Stimulated activated memory B cell treated with anti-CD40 and anti-IgM and Interleukin-4, amounts not matched to agents 10 μg/mL and 1 μg/mL and 100 μg/mL, for 72 hours (primary cell): ENCODE measurements at regions not wholly inside any gene's neighbourhood (a gene's known extent, or its start where the extent isn't known, plus 50 kb on each side); places are given as distances from the start of the nearest gene placed in this dataset.

Source experiments
- ATAC-seq: fragments of 150-1000 bp; cut with Tn5 transposase; 2 replicates; pipeline ENCODE4 v1.10.0; 2021
- H3K27ac Mint-ChIP-seq: one replicate; pipeline ENCODE4 v1.8.0; 2022; ENCODE audit warnings: mild to moderate bottlenecking, mixed read lengths
- H3K27me3 Mint-ChIP-seq: one replicate; pipeline ENCODE4 v1.8.0; 2022; ENCODE audit warnings: mixed read lengths
- H3K36me3 Mint-ChIP-seq: one replicate; pipeline ENCODE4 v1.8.0; 2022; ENCODE audit warnings: mixed read lengths
- H3K4me1 Mint-ChIP-seq: one replicate; pipeline ENCODE4 v1.8.0; 2022; ENCODE audit warnings: mixed read lengths
- H3K4me3 Mint-ChIP-seq: one replicate; pipeline ENCODE4 v1.8.0; 2022; ENCODE audit warnings: mild to moderate bottlenecking, moderate library complexity, mixed read lengths
- H3K9me3 Mint-ChIP-seq: one replicate; pipeline ENCODE4 v1.8.0; 2022; ENCODE audit warnings: mixed read lengths

DNA sequence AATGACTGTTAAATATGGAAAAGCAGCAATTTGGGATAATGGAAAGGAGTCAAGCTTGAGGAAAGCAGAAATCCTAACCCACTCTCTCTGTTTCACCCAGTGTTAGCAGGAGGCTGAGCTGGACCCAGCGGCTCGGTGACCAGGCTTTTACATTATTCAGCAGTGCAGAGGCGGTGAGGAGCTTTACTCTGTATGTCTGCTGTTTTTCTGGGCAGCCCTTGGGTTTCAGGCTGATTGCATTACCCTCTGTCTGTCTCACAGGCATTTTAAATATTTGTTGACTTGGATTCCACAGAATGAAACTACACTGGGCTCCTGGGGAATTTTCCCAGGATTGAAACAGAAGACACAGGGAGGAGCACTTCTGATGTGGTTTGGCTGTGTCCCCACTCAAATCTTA lies 368.0 kb downstream of the GALR1 start:
- no peak overlapping the region for H3K27ac Mint-ChIP-seq
- H3K4me1 Mint-ChIP-seq: peaks cover 12% of the 10 kb centered on the region
- peaks cover 37% of the 10 kb centered on the region for H3K27me3 Mint-ChIP-seq
- H3K9me3 Mint-ChIP-seq: no peaks in the 10 kb centered on the region
- no peak overlapping the region for H3K4me3 Mint-ChIP-seq
- ATAC-seq: no peak
- no peaks in the 10 kb centered on the region for H3K36me3 Mint-ChIP-seq

DNA sequence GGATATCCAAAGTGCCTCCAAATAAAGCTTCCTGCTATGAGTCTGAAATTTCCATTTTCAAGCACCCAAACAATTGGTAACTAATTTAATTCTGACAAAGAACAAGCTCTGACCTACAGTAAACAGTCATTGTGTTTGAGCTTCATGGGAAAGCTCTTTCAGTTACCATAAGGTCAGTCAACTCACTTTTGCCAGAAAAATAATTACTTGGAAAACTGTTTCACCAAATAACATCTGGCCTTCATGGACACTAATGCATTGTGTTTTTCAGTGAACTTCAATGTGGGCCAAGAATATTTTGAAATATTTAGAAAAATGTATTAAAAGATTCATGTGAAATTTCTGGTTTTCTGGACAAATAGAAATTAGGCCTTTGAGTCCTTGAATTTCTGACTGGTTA lies 369.9 kb downstream of the GALR1 start:
- Mint-ChIP-seq H3K4me1 (peaks cover 12% of the 10 kb centered on the region), H3K4me3 (no peak overlapping the region), H3K27ac (no peak overlapping the region), H3K9me3 (peaks cover 3% of the 10 kb centered on the region), H3K36me3 (no peaks in the 10 kb centered on the region), H3K27me3 (peaks cover 19% of the 10 kb centered on the region)
- ATAC-seq: no peak

DNA sequence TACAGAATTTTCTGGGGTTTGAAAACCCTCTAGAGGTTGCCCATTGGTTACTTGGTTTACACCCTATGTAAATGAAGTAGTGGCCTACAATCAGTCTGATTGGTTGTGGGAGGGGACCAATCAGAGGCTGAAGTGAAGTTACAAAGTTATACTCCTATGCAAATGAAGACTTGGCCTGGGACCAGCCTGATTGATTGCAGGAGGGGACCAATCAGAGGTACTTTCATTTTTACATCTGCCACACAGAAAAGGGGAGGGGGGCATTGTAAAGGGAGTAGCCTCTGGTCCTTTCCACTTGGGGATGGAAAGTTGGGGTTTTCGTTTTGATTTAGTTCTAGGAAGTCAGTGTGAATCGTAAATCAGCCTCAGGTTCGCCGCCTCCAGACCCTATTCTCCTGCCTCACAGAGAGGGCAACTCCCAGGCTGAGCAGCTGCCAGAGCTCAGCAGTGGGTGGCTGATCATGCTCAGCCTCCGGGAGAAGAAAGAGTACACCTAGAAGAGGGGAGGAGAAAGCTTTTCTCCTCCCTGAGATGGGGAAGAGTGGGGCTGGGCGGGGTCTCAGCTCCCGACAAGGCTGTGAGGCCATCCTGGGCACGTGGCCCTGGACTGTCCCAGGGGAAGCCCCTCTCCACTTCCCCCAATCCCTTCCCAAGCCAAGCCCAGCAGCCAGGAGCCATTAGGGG lies 372.5 kb downstream of the GALR1 start:
- H3K4me3 Mint-ChIP-seq: peak overlapping the region; percentile 24
- no peak overlapping the region for H3K27ac Mint-ChIP-seq
- H3K4me1 Mint-ChIP-seq: peaks cover 12% of the 10 kb centered on the region
- H3K9me3 Mint-ChIP-seq: peaks cover 4% of the 10 kb centered on the region
- peaks cover 4% of the 10 kb centered on the region for H3K27me3 Mint-ChIP-seq
- ATAC-seq: peak; percentile 32
- H3K36me3 Mint-ChIP-seq: no peaks in the 10 kb centered on the region

DNA sequence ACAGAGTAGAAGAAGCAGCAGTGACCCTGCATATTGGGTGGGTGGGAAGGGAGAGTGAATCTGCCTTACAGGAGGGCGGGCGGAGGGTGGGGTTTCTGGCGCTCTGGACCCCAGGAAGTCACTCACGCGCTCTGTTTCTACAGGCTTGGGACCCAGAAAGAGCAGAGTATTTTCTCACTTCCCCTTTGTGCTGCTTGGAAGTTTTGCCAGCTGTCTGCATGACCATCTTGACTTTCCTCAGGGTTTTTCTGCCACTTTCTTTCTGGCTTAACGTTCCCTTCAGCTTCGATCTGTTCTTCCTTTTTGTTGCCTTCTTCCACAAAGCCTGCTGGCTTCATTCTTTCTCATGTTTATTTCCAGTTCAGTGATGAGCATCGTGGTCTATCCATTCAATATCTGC lies 383.1 kb downstream of the GALR1 start:
- Mint-ChIP-seq H3K27me3 (peaks cover 12% of the 10 kb centered on the region), H3K36me3 (no peaks in the 10 kb centered on the region), H3K27ac (no peak overlapping the region), H3K9me3 (no peaks in the 10 kb centered on the region), H3K4me3 (no peak overlapping the region), H3K4me1 (peaks cover 7% of the 10 kb centered on the region)
- no peak for ATAC-seq

DNA sequence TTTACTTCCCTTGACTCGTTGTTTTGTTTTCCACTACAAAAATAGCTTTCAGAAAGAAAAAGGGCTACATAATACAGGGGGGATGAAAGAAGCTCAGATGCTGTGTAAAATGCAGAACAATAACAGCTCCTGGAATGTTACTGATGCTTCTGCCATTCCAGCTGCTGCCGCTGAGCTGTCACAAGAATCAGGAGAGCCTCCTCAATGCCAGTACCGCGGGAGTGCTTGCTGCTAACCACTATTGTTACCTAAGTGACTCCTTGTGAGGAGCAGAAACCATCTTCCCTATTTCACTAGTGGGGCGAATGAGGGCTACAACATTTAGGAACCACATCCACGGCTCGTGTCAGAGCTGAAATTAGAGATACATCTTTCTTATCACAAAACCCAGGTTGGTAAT lies 384.8 kb downstream of the GALR1 start:
- H3K4me1 Mint-ChIP-seq: peaks cover 7% of the 10 kb centered on the region
- H3K4me3 Mint-ChIP-seq: no peak overlapping the region
- peaks cover 2% of the 10 kb centered on the region for H3K9me3 Mint-ChIP-seq
- no peak overlapping the region for H3K27ac Mint-ChIP-seq
- peaks cover 25% of the 10 kb centered on the region for H3K27me3 Mint-ChIP-seq
- ATAC-seq: no peak
- no peaks in the 10 kb centered on the region for H3K36me3 Mint-ChIP-seq

DNA sequence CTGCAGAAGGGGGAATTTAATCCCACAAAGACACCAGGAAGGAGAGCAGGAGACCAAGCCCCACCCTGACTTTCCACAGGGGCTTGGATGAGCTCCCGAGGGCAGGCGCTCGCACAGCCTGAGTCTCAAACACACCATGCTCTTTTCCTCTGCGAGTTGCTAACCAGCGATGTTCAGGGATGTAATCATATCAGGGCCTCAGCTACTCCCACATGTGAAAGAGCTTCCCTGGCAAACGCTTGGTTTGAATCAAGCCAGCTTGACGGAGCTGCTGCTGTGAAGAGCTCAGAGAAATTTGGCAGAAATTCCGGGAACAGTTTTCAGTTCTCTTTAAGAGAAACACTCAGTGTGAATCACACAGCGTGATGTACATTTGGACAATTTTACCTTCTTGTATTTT lies 385.8 kb downstream of the GALR1 start:
- Mint-ChIP-seq H3K4me3 (no peak overlapping the region), H3K36me3 (no peaks in the 10 kb centered on the region), H3K4me1 (peaks cover 7% of the 10 kb centered on the region), H3K27ac (no peak overlapping the region), H3K27me3 (peaks cover 25% of the 10 kb centered on the region), H3K9me3 (peaks cover 2% of the 10 kb centered on the region)
- ATAC-seq: no peak

DNA sequence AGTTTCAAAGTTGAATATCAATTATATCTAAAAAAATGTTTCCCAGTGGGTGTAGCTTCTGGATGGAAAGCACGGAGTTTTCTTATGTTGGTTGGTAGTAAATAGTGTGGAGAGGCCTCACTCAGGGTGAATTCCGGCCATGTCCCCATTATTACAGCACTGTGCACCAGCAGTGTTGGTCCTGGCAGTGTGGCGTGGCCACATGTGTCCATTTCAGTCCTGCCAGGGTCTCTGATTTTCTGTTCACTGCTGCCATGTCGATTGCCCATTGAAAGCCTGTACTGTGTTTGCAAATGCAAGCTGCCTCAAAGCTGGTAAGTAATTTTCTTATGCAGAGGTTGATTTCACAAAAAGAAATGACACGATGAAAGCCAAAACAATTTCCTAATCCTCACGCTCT lies 386.2 kb downstream of the GALR1 start:
- ATAC-seq: no peak
- H3K27ac Mint-ChIP-seq: no peak overlapping the region
- H3K4me3 Mint-ChIP-seq: no peak overlapping the region
- peaks cover 25% of the 10 kb centered on the region for H3K27me3 Mint-ChIP-seq
- no peaks in the 10 kb centered on the region for H3K36me3 Mint-ChIP-seq
- H3K9me3 Mint-ChIP-seq: peaks cover 2% of the 10 kb centered on the region
- H3K4me1 Mint-ChIP-seq: peaks cover 7% of the 10 kb centered on the region

DNA sequence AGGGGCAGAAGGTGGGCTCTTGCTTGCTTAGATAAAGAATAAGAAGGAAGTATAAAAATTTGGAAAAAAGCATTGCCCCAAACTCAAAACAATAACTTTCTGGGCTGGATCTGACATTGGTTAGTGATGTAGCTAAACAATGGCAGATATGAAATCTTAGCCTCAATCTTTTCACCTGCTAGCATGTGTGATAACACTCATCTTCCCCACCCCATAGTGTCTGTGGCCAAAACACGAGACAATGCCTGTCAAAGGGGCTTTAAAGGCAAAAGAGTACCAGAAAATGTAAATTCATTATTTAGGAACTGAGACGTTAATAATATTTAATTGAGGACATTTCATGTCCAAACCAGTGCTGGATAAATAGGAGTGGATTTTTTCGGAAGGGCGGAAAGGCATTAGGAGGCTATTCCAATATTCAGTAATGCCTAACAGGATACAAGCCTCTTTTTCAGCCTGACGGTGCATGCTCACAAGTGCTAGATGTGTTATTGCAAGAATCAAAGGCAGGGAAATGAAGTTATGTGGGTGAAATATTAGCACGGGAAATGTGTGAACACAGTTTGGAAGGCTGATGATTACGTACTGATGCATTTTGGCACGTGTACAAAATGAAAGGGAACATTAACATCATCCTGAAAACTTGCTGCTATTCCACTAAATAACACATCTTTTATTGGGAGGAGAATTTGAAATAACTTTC lies 395.7 kb downstream of the GALR1 start:
- peaks cover under 1% of the 10 kb centered on the region for H3K4me1 Mint-ChIP-seq
- H3K27ac Mint-ChIP-seq: no peak overlapping the region
- H3K36me3 Mint-ChIP-seq: no peaks in the 10 kb centered on the region
- peaks cover 2% of the 10 kb centered on the region for H3K27me3 Mint-ChIP-seq
- H3K4me3 Mint-ChIP-seq: no peak overlapping the region
- ATAC-seq: no peak
- H3K9me3 Mint-ChIP-seq: peaks cover 4% of the 10 kb centered on the region

DNA sequence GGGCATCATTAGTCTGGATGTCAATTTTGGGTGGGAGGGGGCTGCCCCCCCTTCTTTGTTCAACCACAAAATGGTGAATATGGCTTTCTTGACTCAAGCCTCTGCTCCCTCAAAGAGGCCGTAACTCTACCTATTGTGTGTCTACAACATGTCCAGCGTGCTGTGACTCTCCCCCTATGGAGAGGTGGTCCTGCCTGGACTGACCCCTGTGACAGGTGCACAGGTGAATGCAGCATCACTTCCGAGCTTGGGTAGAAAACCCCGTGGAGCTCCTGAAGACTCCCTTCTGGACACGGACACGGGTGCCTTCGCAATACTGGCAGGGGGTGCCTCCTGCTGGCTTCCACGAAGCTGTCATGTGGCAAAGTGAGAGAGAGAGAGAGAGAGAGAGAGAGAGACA lies 397.8 kb downstream of the GALR1 start:
- peaks cover 4% of the 10 kb centered on the region for H3K9me3 Mint-ChIP-seq

DNA sequence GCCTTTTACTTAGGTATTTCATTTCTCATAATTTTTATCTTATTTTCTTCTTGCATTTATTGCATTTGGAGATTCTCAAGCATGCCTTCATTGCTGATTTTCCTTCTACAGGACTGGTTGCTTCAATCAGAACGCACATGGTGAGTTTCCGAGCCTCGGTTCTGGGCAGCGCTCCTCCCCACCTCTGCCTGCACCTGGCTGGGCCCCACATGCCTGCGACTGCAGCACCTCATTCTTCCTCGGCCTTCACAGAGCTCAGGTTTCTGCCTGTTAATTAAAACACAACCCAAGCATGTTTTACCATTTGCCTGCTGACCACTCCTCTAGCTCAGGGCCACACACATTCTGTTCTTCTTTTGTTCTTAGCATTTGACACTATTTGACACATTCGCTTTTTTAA lies 398.8 kb downstream of the GALR1 start:
- Mint-ChIP-seq H3K27me3 (peaks cover 24% of the 10 kb centered on the region), H3K27ac (no peak overlapping the region), H3K4me1 (peaks cover 6% of the 10 kb centered on the region), H3K9me3 (peaks cover 4% of the 10 kb centered on the region), H3K4me3 (no peak overlapping the region), H3K36me3 (no peaks in the 10 kb centered on the region)
- no peak for ATAC-seq

More for the DNA sequence above, 397.8 kb downstream of the GALR1 start:
- peaks cover 6% of the 10 kb centered on the region for H3K4me1 Mint-ChIP-seq
- no peak overlapping the region for H3K27ac Mint-ChIP-seq
- H3K4me3 Mint-ChIP-seq: no peak overlapping the region
- no peaks in the 10 kb centered on the region for H3K36me3 Mint-ChIP-seq
- ATAC-seq: peak; percentile 34
- H3K27me3 Mint-ChIP-seq: peaks cover 23% of the 10 kb centered on the region

DNA sequence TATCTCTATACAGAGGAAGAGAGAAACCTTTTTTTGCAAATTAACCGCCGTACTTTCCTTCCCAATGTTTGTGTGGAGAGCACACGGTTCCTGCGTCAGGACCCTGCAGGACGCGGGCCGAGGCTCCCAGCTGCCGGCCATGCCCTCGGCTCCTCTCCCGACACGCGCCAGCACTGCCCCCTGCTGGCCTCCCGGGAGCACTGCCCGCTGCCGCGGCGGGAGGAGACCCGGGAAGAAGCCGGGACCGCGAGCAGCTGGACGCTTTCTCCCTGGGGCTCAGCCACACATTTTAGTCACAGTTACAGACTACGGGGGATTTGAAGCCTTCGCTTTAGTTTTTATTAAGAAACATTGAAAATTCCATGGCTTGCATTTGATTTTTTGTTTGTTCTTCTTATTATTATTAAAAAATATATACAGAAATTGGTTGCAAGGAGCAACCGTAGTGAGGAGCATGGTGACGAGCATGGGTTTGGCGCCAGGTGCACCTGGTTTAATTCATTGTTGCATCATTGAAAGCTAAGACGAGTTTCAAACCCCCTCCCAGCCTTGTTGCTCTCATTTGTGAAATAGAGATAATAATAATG lies 401.2 kb downstream of the GALR1 start:
- peaks cover 39% of the 10 kb centered on the region for H3K27me3 Mint-ChIP-seq
- no peaks in the 10 kb centered on the region for H3K36me3 Mint-ChIP-seq
- no peak overlapping the region for H3K4me3 Mint-ChIP-seq
- H3K27ac Mint-ChIP-seq: no peak overlapping the region
- H3K4me1 Mint-ChIP-seq: peaks cover 6% of the 10 kb centered on the region
- no peak for ATAC-seq
- H3K9me3 Mint-ChIP-seq: no peaks in the 10 kb centered on the region

DNA sequence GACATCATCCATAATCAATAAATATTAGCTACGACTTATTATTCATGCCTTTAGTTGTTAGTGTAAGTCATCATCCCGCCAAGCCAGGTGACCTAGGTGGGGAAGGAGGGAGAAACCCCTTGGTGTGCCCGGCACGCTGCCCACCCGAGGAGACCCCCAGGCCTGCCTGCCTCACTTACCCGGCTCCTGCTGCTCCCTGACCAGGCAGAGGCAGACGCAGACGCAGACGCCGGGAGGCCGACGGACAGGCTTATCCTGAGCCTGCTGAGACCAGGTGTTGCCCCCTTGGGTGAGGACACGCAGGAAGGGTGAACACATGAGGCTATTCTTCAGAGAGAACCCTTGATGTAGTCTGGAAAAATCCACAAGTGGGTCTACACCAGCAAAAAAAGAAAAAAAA lies 401.8 kb downstream of the GALR1 start:
- Mint-ChIP-seq H3K27me3 (peaks cover 39% of the 10 kb centered on the region), H3K4me3 (no peak overlapping the region), H3K4me1 (peaks cover 6% of the 10 kb centered on the region), H3K9me3 (no peaks in the 10 kb centered on the region), H3K27ac (no peak overlapping the region), H3K36me3 (no peaks in the 10 kb centered on the region)
- no peak for ATAC-seq

DNA sequence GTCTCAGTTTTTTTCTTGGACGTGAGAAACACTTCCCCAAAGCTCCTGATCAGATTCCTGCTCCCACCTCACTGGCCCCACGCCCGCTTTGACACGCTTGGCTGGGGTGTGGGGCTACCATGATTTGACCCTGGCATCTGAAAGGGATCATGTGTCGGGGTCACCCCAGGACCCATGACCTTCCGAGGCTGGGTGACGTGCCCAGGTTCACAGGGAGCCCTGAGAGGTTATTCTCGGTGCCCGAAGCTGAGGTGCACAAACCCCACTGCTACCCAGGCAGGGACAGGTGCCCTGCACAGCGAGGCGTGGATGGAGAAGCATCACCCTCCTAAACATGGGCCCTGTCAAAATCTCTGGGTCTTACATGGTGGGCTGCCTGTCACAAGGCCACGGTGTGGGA lies 404.1 kb downstream of the GALR1 start:
- H3K9me3 Mint-ChIP-seq: no peaks in the 10 kb centered on the region
- H3K4me1 Mint-ChIP-seq: peaks cover 6% of the 10 kb centered on the region
- H3K36me3 Mint-ChIP-seq: no peaks in the 10 kb centered on the region
- H3K4me3 Mint-ChIP-seq: no peak overlapping the region
- peaks cover 39% of the 10 kb centered on the region for H3K27me3 Mint-ChIP-seq
- ATAC-seq: no peak
- no peak overlapping the region for H3K27ac Mint-ChIP-seq

DNA sequence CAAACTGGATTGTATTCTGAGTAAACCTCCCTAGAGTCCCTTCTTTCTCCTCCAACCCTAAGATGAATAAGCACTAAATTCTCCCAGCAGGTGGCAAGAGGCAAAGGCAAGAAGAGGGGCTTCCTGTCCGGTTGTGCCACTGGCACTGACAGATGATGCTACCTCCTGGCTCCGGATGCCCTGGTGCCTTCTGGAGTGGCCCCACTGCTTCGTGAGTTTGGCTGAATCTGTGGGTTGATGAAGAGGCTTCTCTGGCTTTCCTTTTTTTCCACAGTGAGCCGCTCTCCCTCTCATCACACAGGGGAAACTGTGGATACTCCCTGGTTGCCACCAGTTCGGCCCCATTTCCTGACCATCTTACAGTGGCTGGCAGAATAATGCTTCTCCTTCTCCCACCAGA lies 404.7 kb downstream of the GALR1 start:
- H3K36me3 Mint-ChIP-seq: no peaks in the 10 kb centered on the region
- ATAC-seq: no peak
- no peaks in the 10 kb centered on the region for H3K9me3 Mint-ChIP-seq
- no peak overlapping the region for H3K4me3 Mint-ChIP-seq
- H3K27ac Mint-ChIP-seq: no peak overlapping the region
- H3K4me1 Mint-ChIP-seq: peaks cover 6% of the 10 kb centered on the region
- H3K27me3 Mint-ChIP-seq: peaks cover 39% of the 10 kb centered on the region

DNA sequence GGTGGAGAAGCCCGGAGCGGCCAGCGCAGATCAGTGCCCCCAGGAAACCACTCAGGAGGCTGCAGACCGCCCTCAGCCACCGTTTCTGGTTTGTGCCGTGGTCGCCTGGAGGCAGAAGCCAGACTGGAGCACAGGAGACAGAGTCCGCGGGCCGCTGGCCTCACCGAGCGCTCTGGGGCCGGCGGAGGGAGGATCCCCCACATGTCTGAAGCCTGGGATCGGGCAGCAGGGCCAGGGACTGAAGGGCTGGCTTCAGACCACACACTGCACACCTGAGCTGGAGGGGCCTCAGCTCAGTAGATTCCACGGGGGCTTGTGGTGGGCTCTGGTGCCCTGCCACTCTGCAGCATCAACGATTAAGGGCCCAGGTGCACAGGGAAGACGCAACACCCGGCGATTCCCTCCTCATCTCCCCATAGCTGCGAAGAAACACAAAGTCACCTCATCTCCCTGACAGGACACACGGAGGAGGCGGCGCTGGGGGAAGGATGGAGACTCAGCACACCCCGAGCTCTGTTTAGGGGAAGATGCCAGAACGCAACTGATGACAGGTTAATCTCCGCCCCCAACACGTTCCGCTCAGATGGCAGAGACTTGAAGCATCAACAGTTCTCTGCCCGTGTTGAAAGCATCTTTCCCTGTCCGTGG lies 408.1 kb downstream of the GALR1 start:
- Mint-ChIP-seq H3K4me3 (no peak overlapping the region), H3K9me3 (no peaks in the 10 kb centered on the region), H3K27ac (no peak overlapping the region), H3K27me3 (peaks cover 25% of the 10 kb centered on the region), H3K4me1 (no peaks in the 10 kb centered on the region), H3K36me3 (no peaks in the 10 kb centered on the region)
- no peak for ATAC-seq

DNA sequence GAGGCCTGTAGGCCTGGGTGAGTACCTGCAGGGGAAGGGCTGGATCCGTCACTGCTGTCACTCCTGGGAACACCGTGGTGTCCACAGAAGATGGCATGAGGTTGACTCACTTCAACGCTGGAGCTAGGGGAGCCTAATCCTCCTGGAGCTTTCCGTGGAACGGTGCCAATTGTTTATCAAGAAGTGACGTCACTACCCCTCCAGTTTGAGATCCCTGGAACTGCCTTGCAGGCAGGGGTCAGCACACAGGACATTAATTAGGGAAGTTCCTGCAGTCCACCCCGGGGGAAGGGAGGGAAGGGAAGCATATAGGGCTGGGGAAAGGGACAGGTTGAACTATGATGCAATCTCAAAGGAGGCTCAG lies 408.6 kb downstream of the GALR1 start:
- ATAC-seq: no peak
- H3K4me3 Mint-ChIP-seq: no peak overlapping the region
- H3K36me3 Mint-ChIP-seq: no peaks in the 10 kb centered on the region
- H3K27ac Mint-ChIP-seq: no peak overlapping the region
- peaks cover 25% of the 10 kb centered on the region for H3K27me3 Mint-ChIP-seq
- no peaks in the 10 kb centered on the region for H3K9me3 Mint-ChIP-seq
- H3K4me1 Mint-ChIP-seq: no peaks in the 10 kb centered on the region
